NCI-H2196 treated with DMSO at 0.1 percent for 48 hours (cell line): ENCODE measurements at regions not wholly inside any gene's neighbourhood (a gene's known extent, or its start where the extent isn't known, plus 50 kb on each side); places are given as distances from the start of the nearest gene placed in this dataset.
A peak's percentile ranks its signal among the peaks of the same experiment; 100 is the strongest.

ENCODE experiments used
- DNase-seq: peaks from one replicate; lab custom pipeline; 2025; ENCODE audit not compliant: unreplicated experiment; lab: John Stamatoyannopoulos, UW

- no peak for DNase-seq
Measured at GRCh38 chr3:117122609-117123008, 413.0 kb downstream of the TUSC7 start.

GRCh38 chr3:117126460-117126859 is 416.9 kb downstream of the TUSC7 start:
- no peak for DNase-seq

GRCh38 chr3:117126946-117127546 is 417.5 kb downstream of the TUSC7 start:
- no peak for DNase-seq

GRCh38 chr3:117128133-117128532 is 418.6 kb downstream of the TUSC7 start:
- DNase-seq = no peak

- DNase-seq = no peak
Measured at GRCh38 chr3:117128872-117129271, 419.3 kb downstream of the TUSC7 start.

GRCh38 chr3:117129516-117129915 is 419.9 kb downstream of the TUSC7 start:
- no peak for DNase-seq

GRCh38 chr3:117130222-117130621 is 420.6 kb downstream of the TUSC7 start:
- no peak for DNase-seq

GRCh38 chr3:117131259-117131658 is 421.7 kb downstream of the TUSC7 start:
- no peak for DNase-seq

- DNase-seq = no peak
Measured at GRCh38 chr3:117133066-117133465, 423.5 kb downstream of the TUSC7 start.

- no peak for DNase-seq
Measured at GRCh38 chr3:117135207-117135606, 425.6 kb downstream of the TUSC7 start.

GRCh38 chr3:117136003-117136402 is 426.4 kb downstream of the TUSC7 start:
- no peak for DNase-seq

GRCh38 chr3:117137065-117137464 is 427.5 kb downstream of the TUSC7 start:
- no peak for DNase-seq

- no peak for DNase-seq
Measured at GRCh38 chr3:117139681-117140080, 430.1 kb downstream of the TUSC7 start.

GRCh38 chr3:117141812-117142211 is 432.2 kb downstream of the TUSC7 start:
- DNase-seq = peak; percentile 32

GRCh38 chr3:117144853-117145252 is 435.3 kb downstream of the TUSC7 start:
- no peak for DNase-seq

GRCh38 chr3:117145677-117146076 is 436.1 kb downstream of the TUSC7 start:
- DNase-seq = no peak

- DNase-seq = no peak
Measured at GRCh38 chr3:117146571-117146970, 437.0 kb downstream of the TUSC7 start.

GRCh38 chr3:117149584-117149983 is 440.0 kb downstream of the TUSC7 start:
- DNase-seq = no peak

GRCh38 chr3:117150628-117151027 is 441.0 kb downstream of the TUSC7 start:
- no peak for DNase-seq

- DNase-seq = no peak
Measured at GRCh38 chr3:117160176-117160575, 450.6 kb downstream of the TUSC7 start.

GRCh38 chr3:117161816-117162215 is 452.2 kb downstream of the TUSC7 start:
- DNase-seq = no peak

- DNase-seq = no peak
Measured at GRCh38 chr3:117165176-117165575, 455.6 kb downstream of the TUSC7 start.

GRCh38 chr3:117165601-117166051 is 456.0 kb downstream of the TUSC7 start:
- no peak for DNase-seq
